ENCODE measurements at regions not wholly inside any gene's neighbourhood (a gene's known extent, or its start where the extent isn't known, plus 50 kb on each side); places are given as distances from the start of the nearest gene placed in this dataset.
A peak's percentile ranks its signal among the peaks of the same experiment; 100 is the strongest.

- peak; percentile 54 for DNase-seq (ENCODE audit: low read depth)
- H3K4me3 ChIP-seq (ENCODE audit: low read length): no peak overlapping the region
- TF ChIP-seq CTCF (IDR thresholded peaks at IDR 0.05; ENCODE audit: insufficient read depth, low read depth, low read length, missing control alignments): no peak
These were observed 124.3 kb upstream of the TMTC4 start for GRCh38 chr13:100798739-100799361.

GRCh38 chr13:100797921-100798320, 123.3 kb upstream of the TMTC4 start:
- TF ChIP-seq CTCF (IDR thresholded peaks at IDR 0.05; ENCODE audit: insufficient read depth, low read depth, low read length, missing control alignments): no peak
- H3K4me3 ChIP-seq (ENCODE audit: low read length): no peak overlapping the region
- no peak for DNase-seq (ENCODE audit: low read depth)

GRCh38 chr13:100796463-100796862, 121.9 kb upstream of the TMTC4 start:
- no peak overlapping the region for H3K4me3 ChIP-seq (ENCODE audit: low read length)
- no peak for TF ChIP-seq CTCF (IDR thresholded peaks at IDR 0.05; ENCODE audit: insufficient read depth, low read depth, low read length, missing control alignments)
- DNase-seq (ENCODE audit: low read depth): no peak

GRCh38 chr13:100794575-100794974, 120.0 kb upstream of the TMTC4 start:
- no peak for DNase-seq (ENCODE audit: low read depth)
- TF ChIP-seq CTCF (IDR thresholded peaks at IDR 0.05; ENCODE audit: insufficient read depth, low read depth, low read length, missing control alignments): no peak
- H3K4me3 ChIP-seq (ENCODE audit: low read length): no peak overlapping the region

- DNase-seq (ENCODE audit: low read depth): no peak
- no peak overlapping the region for H3K4me3 ChIP-seq (ENCODE audit: low read length)
- TF ChIP-seq CTCF (IDR thresholded peaks at IDR 0.05; ENCODE audit: insufficient read depth, low read depth, low read length, missing control alignments): no peak
These were observed 115.8 kb upstream of the TMTC4 start for GRCh38 chr13:100790405-100790804.

GRCh38 chr13:100789968-100790367, 115.4 kb upstream of the TMTC4 start:
- DNase-seq (ENCODE audit: low read depth): no peak
- TF ChIP-seq CTCF (IDR thresholded peaks at IDR 0.05; ENCODE audit: insufficient read depth, low read depth, low read length, missing control alignments): no peak
- no peak overlapping the region for H3K4me3 ChIP-seq (ENCODE audit: low read length)

GRCh38 chr13:100789481-100789880, 114.9 kb upstream of the TMTC4 start:
- TF ChIP-seq CTCF (IDR thresholded peaks at IDR 0.05; ENCODE audit: insufficient read depth, low read depth, low read length, missing control alignments): no peak

More at GRCh38 chr13:100789481-100789880, 114.9 kb upstream of the TMTC4 start:
- no peak for DNase-seq (ENCODE audit: low read depth)
- no peak overlapping the region for H3K4me3 ChIP-seq (ENCODE audit: low read length)

Measured in epithelial cell of esophagus (primary cell).